Inferior parietal cortex (tissue), 1 donor: ENCODE measurements at regions not wholly inside any gene's neighbourhood (a gene's known extent, or its start where the extent isn't known, plus 50 kb on each side); places are given as distances from the start of the nearest gene placed in this dataset.

Experiments
- DNase-seq: peaks from one replicate; pipeline ENCODE4 v3.0.0-alpha.2; 2016; ENCODE audit errors: extremely low spot score

GRCh38 chr2:181242262-181242661 is 214.9 kb upstream of the ITGA4 start:
- no peak for DNase-seq

- DNase-seq: no peak
These were observed 213.9 kb upstream of the ITGA4 start for GRCh38 chr2:181243319-181243718.

GRCh38 chr2:181250691-181251090 is 206.5 kb upstream of the ITGA4 start:
- no peak for DNase-seq

- DNase-seq: no peak
These were observed 204.7 kb upstream of the ITGA4 start for GRCh38 chr2:181252262-181253148.

- no peak for DNase-seq
These were observed 203.7 kb upstream of the ITGA4 start for GRCh38 chr2:181253438-181253837.

- no peak for DNase-seq
These were observed 201.5 kb upstream of the ITGA4 start for GRCh38 chr2:181255651-181256050.

- no peak for DNase-seq
These were observed 198.5 kb upstream of the ITGA4 start for GRCh38 chr2:181258720-181259119.

GRCh38 chr2:181262782-181263181 is 194.4 kb upstream of the ITGA4 start:
- no peak for DNase-seq

- DNase-seq: no peak
These were observed 193.2 kb upstream of the ITGA4 start for GRCh38 chr2:181264001-181264400.

- no peak for DNase-seq
These were observed 192.7 kb upstream of the ITGA4 start for GRCh38 chr2:181264441-181264840.

GRCh38 chr2:181266614-181267013 is 190.6 kb upstream of the ITGA4 start:
- no peak for DNase-seq

- no peak for DNase-seq
These were observed 188.9 kb upstream of the ITGA4 start for GRCh38 chr2:181268174-181268867.

GRCh38 chr2:181273986-181274385 is 183.2 kb upstream of the ITGA4 start:
- DNase-seq: no peak

- no peak for DNase-seq
These were observed 181.5 kb upstream of the ITGA4 start for GRCh38 chr2:181275643-181276070.

GRCh38 chr2:181281206-181281832 is 175.9 kb upstream of the ITGA4 start:
- DNase-seq: peak; percentile 6

GRCh38 chr2:181285116-181285515 is 172.1 kb upstream of the ITGA4 start:
- DNase-seq: no peak

GRCh38 chr2:181289698-181290097 is 167.5 kb upstream of the ITGA4 start:
- DNase-seq: no peak

- DNase-seq: no peak
These were observed 167.0 kb upstream of the ITGA4 start for GRCh38 chr2:181290182-181290581.

- DNase-seq: no peak
These were observed 162.2 kb upstream of the ITGA4 start for GRCh38 chr2:181294979-181295378.

GRCh38 chr2:181300600-181301291 is 156.4 kb upstream of the ITGA4 start:
- DNase-seq: no peak

GRCh38 chr2:181304011-181304844 is 153.0 kb upstream of the ITGA4 start:
- no peak for DNase-seq
